Astrocyte (in vitro differentiated cells and primary cell): ENCODE measurements at regions not wholly inside any gene's neighbourhood (a gene's known extent, or its start where the extent isn't known, plus 50 kb on each side); places are given as distances from the start of the nearest gene placed in this dataset.
"Not testable (repeated sequence)": the region's sequence is repeated elsewhere in the genome, so short reads cannot be mapped to it uniquely, and the experiment has no call there.

Experiments used
- DNase-seq: peaks from one replicate; pipeline ENCODE4 v3.0.0-alpha.2; 2010; ENCODE audit warnings: low read depth
- FAIRE-seq: peaks from 2 replicates; lab custom pipeline; 2011; peaks lifted over from hg19 to GRCh38; lab: Jason Lieb, UNC
- H2AFZ ChIP-seq: 2 replicates; pipeline ENCODE4 v1.6.0; 2012; ENCODE audit warnings: low read depth, low read length, inconsistent platforms
- H3K27ac ChIP-seq: 2 replicates; pipeline ENCODE4 v1.5.1; 2011; ENCODE audit warnings: low read depth, low read length, inconsistent platforms
- H3K27me3 ChIP-seq: 2 replicates; pipeline ENCODE4 v1.6.0; 2011; ENCODE audit warnings: low read length, inconsistent platforms; ENCODE audit not compliant: insufficient read depth
- H3K36me3 ChIP-seq: 2 replicates; pipeline ENCODE4 v1.5.1; 2011; ENCODE audit warnings: low read length, inconsistent platforms; ENCODE audit not compliant: insufficient read depth
- H3K4me1 ChIP-seq: 2 replicates; pipeline ENCODE4 v1.5.1; 2011; ENCODE audit warnings: low read length, inconsistent platforms; ENCODE audit not compliant: insufficient read depth
- H3K4me2 ChIP-seq: 2 replicates; pipeline ENCODE4 v1.6.0; 2012; ENCODE audit warnings: low read length, inconsistent platforms
- H3K4me3 ChIP-seq: 2 replicates; pipeline ENCODE4 v1.5.1; 2011; ENCODE audit warnings: low read depth, mild to moderate bottlenecking, low read length, inconsistent platforms; ENCODE audit not compliant: insufficient read depth
- H3K79me2 ChIP-seq: 2 replicates; pipeline ENCODE4 v1.6.0; 2012; ENCODE audit warnings: mild to moderate bottlenecking, low read length, inconsistent platforms; ENCODE audit not compliant: insufficient read depth
- H3K9ac ChIP-seq: 2 replicates; pipeline ENCODE4 v1.6.0; 2012; ENCODE audit warnings: mild to moderate bottlenecking, low read length, inconsistent platforms
- H3K9me3 ChIP-seq: 2 replicates; pipeline ENCODE4 v1.5.1; 2012; ENCODE audit warnings: low read depth, mild to moderate bottlenecking, low read length, inconsistent platforms; ENCODE audit not compliant: insufficient read depth
- H4K20me1 ChIP-seq: 2 replicates; pipeline ENCODE4 v1.6.0; 2012; ENCODE audit warnings: low read length, inconsistent platforms; ENCODE audit not compliant: insufficient read depth
- H3K27ac Mint-ChIP-seq: one replicate; pipeline ENCODE4 v1.8.0; 2021; ENCODE audit warnings: mild to moderate bottlenecking, mixed read lengths; ENCODE audit not compliant: unreplicated experiment
- H3K27me3 Mint-ChIP-seq: one replicate; pipeline ENCODE4 v1.8.0; 2021; ENCODE audit warnings: low read depth, mixed read lengths; ENCODE audit not compliant: unreplicated experiment
- H3K36me3 Mint-ChIP-seq: one replicate; pipeline ENCODE4 v1.8.0; 2021; ENCODE audit warnings: low read depth, mixed read lengths; ENCODE audit not compliant: unreplicated experiment
- H3K4me1 Mint-ChIP-seq: one replicate; pipeline ENCODE4 v1.8.0; 2021; ENCODE audit warnings: low read depth, mixed read lengths; ENCODE audit not compliant: unreplicated experiment
- H3K4me3 Mint-ChIP-seq: one replicate; pipeline ENCODE4 v1.8.0; 2021; ENCODE audit warnings: mild to moderate bottlenecking, moderate library complexity, mixed read lengths; ENCODE audit not compliant: unreplicated experiment
- H3K9me3 Mint-ChIP-seq: one replicate; pipeline ENCODE4 v1.8.0; 2021; ENCODE audit warnings: mild to moderate bottlenecking, mixed read lengths; ENCODE audit not compliant: unreplicated experiment
- EZH2 ChIP-seq: IDR thresholded peaks from 2 replicates; pipeline ENCODE4 v1.6.1; 2012; ENCODE audit warnings: mild to moderate bottlenecking, low read length, inconsistent platforms; ENCODE audit not compliant: insufficient read depth
- TF ChIP-seq, protein P1 (sequence below): IDR thresholded peaks from 2 replicates; pipeline ENCODE4 v1.5.1; 2011; ENCODE audit warnings: low read depth, mild to moderate bottlenecking, inconsistent platforms, low read length, moderate library complexity; ENCODE audit not compliant: insufficient read depth

DNA sequence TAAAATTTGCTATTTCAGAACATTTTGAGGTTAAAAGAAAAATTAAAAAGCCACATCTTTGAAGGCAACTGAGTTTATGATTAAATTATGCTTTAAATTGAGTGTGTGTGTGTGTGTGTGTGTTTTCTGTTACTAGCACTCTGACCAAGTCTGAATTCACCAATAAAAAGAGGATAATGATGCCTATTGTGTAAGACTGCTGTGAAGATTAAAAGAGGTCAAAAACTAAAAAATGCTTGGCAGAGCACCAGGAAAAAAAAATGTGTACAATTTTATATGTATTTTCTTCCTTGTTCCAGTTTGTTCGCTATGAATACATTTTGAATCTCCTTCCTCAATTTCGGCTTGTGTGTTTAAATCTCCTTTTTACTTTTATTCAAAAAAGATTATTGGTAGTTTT, 316.6 kb upstream of the MAGI2 start:
- no peak overlapping the region for H3K9ac ChIP-seq
- Mint-ChIP-seq H3K36me3 (no peaks in the 10 kb centered on the region), H3K4me1 (peaks cover 4% of the 10 kb centered on the region), H3K27me3 (no peaks in the 10 kb centered on the region), H3K9me3 (peaks cover 2% of the 10 kb centered on the region), H3K4me3 (no peak overlapping the region), H3K27ac (no peak overlapping the region)
- H3K4me3 ChIP-seq = no peak overlapping the region
- FAIRE-seq (no peak), DNase-seq (no peak)
- H3K9me3 ChIP-seq = no peaks in the 10 kb centered on the region
- no peaks in the 10 kb centered on the region for H3K27me3 ChIP-seq
- no peaks in the 10 kb centered on the region for H4K20me1 ChIP-seq
- H3K4me2 ChIP-seq = no peak overlapping the region
- H3K36me3 ChIP-seq = no peaks in the 10 kb centered on the region
- no peaks in the 10 kb centered on the region for H3K79me2 ChIP-seq
- TF ChIP-seq, protein P1, sequence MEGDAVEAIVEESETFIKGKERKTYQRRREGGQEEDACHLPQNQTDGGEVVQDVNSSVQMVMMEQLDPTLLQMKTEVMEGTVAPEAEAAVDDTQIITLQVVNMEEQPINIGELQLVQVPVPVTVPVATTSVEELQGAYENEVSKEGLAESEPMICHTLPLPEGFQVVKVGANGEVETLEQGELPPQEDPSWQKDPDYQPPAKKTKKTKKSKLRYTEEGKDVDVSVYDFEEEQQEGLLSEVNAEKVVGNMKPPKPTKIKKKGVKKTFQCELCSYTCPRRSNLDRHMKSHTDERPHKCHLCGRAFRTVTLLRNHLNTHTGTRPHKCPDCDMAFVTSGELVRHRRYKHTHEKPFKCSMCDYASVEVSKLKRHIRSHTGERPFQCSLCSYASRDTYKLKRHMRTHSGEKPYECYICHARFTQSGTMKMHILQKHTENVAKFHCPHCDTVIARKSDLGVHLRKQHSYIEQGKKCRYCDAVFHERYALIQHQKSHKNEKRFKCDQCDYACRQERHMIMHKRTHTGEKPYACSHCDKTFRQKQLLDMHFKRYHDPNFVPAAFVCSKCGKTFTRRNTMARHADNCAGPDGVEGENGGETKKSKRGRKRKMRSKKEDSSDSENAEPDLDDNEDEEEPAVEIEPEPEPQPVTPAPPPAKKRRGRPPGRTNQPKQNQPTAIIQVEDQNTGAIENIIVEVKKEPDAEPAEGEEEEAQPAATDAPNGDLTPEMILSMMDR = no peak
- no peak for TF ChIP-seq EZH2
- no peak overlapping the region for H2AFZ ChIP-seq
- no peaks in the 10 kb centered on the region for H3K4me1 ChIP-seq
- no peak overlapping the region for H3K27ac ChIP-seq

DNA sequence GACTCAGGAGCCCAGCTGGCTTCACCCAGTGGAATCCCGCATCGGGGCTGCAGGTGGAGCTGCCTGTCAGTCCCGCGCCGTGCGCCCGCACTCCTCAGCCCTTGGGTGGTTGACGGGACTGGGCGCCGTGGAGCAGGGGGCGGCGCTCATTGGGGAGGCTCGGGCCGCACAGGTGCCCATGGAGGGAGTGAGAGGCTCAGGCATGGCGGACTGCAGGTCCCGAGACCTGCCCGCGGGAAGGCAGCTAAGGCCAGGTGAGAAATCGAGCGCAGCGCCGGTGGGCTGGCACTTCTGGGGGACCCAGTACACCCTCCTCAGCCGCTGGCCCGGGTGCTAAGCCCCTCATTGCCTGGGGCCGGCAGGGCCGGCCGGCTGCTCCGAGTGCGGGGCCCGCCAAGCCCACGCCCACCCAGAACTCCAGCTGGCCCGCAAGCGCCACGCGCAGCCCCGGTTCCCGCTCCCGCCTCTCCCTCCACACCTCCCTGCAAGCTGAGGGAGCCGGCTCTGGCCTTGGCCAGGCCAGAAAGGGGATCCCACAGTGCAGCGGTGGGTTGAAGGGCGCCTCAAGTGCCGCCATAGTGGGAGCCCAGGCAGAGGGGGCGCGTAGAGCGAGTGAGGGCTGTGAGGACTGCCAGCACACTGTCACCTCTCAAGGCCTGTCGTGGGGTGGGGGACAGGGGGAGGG, 314.6 kb upstream of the MAGI2 start:
- not testable (repeated sequence) for DNase-seq

DNA sequence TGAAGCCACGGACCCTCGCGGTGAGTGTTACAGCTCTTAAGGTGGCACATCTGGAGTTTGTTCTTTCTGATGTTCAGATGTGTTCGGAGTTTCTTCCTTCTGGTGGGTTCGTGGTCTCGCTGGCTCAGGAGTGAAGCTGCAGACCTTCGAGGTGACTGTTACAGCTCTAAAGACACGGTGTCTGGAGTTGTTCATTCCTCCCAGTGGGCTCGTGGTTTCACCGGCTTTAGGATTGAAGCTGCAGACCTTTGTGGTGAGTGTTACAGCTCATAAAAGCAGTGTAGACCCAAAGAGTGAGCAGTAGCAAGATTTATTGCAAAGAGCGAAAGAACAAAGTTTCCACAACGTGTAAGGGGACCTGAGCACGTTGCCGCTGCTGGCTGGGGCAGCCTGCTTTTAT, 313.7 kb upstream of the MAGI2 start:
- H3K27me3 ChIP-seq, H3K4me1 ChIP-seq, H3K9ac ChIP-seq, H2AFZ ChIP-seq, H3K79me2 ChIP-seq, H3K27me3 Mint-ChIP-seq, DNase-seq, H3K27ac Mint-ChIP-seq, H3K27ac ChIP-seq, H3K36me3 Mint-ChIP-seq, H3K9me3 Mint-ChIP-seq, H4K20me1 ChIP-seq, H3K4me1 Mint-ChIP-seq, H3K4me2 ChIP-seq, FAIRE-seq, H3K4me3 Mint-ChIP-seq, H3K4me3 ChIP-seq, H3K36me3 ChIP-seq, H3K9me3 ChIP-seq: not testable (repeated sequence)

More for the DNA sequence above, 314.6 kb upstream of the MAGI2 start:
- not testable (repeated sequence) for H3K4me1 ChIP-seq, H3K36me3 ChIP-seq, H3K4me3 Mint-ChIP-seq, H3K9me3 ChIP-seq, H3K79me2 ChIP-seq, H2AFZ ChIP-seq, FAIRE-seq, H3K27me3 ChIP-seq, H3K9me3 Mint-ChIP-seq, H3K27ac ChIP-seq, H3K9ac ChIP-seq, H3K27ac Mint-ChIP-seq, H3K27me3 Mint-ChIP-seq, H3K36me3 Mint-ChIP-seq, H4K20me1 ChIP-seq, H3K4me3 ChIP-seq, H3K4me2 ChIP-seq, H3K4me1 Mint-ChIP-seq
